Inflammatory macrophage treated with lipopolysaccharide for 1 hour (primary cell): ENCODE measurements at regions not wholly inside any gene's neighbourhood (a gene's known extent, or its start where the extent isn't known, plus 50 kb on each side); places are given as distances from the start of the nearest gene placed in this dataset.
"Not testable (repeated sequence)": the region's sequence is repeated elsewhere in the genome, so short reads cannot be mapped to it uniquely, and the experiment has no call there.

Experiments
- DNase-seq, 2 donors: peaks; one replicate each; pipeline ENCODE4 v3.0.0-alpha.2; 2020 to 2022

DNA sequence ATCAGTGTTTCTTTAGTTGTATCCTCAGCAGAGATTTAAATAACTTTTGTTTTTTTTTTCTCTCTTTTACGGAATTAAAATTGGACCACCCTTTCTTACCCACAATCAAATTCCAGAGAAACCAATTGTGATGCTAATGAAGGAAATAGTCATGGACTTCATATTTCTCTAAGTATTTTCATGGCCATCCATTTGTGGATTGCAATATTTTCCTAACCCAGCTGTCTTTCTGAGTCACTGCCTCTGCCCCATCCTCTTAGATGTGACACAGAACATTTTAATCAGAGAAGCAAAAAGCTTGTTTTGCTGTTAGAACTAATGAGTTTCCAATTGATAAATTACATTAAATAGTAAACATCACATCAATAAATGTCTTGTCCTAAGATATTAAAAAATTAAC is 405.5 kb upstream of the ADGRB3 start:
- no peak for DNase-seq

DNA sequence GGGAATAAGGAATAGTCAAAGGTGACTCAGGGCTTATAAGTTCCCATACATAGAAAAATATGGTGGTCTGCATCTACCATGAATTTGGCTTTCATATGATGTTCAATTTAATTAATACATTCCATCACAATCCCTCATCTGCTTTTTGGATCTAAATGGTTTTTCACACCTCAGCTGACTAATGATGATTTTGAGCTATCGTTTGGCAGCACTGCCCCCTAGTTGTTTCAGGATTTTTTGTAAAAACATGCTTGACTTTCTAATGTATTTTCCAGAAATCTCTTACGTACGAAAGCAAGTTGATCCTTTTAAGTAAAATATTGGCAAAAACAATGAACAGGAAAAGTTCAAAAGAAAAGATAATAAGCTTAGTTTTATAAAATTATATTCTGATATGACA is 408.6 kb upstream of the ADGRB3 start:
- DNase-seq: peak in 1 of 2 donors; percentile 0

DNA sequence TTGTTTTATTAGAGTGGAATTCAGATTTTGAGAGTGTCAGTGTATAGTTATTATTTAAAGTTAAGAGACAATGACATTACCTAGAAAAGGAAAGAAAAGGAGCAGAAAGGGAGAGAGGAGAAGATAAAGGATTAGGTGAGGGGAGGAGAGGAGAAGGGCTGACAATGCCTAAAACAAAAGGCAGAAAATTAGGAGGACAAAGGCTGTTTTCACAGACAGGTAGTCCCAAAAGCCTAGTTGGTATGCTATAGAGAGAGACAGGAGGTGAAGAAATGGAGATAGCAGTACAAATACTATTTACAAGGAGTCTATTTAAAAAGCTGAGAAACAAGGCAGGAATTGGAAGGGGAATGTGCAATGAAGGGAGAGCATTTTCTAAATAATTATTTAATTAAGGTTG is 409.4 kb upstream of the ADGRB3 start:
- no peak for DNase-seq

DNA sequence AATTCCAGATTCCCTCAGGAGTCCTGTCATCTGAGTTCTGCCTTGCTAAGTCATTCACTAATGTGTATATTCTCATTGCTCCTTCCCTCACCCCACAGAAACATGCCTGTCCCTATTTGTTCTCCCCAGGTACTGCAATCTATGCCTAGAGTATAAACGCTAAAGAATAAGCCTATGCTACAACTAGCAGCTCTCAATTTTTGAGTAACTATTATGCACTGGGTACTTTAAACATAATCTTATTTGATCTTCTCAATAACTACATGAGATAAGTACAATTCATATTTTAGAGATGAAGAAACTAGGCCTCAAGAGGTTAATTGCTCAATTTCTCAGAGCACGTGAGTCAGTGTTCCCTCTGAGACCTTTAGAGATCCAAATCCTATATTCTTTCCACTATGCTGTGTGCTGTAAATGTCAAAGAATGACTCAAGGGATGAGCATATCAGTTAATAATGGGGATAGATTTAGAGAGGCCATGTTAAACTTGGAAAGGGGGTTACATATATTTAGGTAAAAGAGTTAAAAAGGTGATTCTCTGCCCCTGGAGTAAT is 423.8 kb upstream of the ADGRB3 start:
- no peak for DNase-seq

DNA sequence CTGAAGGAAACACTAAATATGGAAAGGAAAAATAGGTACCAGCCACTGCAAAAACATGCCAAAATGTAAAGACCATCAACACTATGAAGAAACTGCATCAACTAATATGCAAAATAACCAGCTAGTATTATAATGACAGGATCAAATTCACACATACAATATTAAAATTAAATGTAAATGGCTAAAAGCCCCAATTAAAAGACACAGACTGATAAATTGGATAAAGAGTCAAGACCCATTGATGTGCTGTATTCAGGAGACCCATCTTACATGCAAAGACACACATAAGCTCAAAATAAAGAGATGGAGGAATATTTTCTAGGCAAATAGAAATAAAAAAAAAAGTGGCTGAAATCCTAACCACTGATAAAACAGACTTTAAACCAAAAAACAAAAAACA is 427.5 kb upstream of the ADGRB3 start:
- not testable (repeated sequence) for DNase-seq

DNA sequence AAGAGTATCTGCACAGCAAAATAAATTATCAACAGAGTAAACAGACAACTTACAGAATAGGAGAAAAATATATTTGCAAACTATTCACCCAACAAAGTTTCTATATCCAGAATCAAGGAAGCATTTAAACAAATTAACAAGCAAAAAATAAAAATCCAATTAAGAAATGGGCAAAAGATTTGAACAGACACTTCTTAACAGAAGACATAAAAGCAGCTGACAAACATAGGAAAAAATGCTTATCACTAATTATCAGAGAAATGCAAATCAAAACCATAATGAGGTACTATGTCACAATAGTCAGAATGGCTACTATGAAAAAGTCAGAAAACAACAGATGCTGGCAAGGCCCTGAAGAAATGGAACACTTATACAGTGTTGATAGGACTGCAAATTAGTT is 434.2 kb upstream of the ADGRB3 start:
- DNase-seq: no peak

DNA sequence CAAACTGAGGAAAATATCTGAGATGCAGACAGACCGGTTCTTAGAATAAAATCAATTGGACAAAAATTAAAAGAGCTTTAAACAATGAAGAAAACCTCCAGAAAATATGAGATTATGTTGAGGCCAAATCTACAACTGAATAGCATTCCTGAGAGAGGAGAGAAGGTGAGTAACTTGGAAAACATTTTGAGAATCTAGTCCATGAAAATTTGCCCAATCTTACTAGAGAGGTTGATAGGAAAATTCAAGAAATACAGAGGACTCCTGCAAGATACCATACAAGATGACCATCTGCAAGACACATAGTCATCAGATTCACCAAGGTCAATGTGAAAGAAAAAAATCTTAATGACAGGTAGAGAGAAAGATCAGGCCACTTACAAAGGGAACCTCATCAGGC is 437.7 kb upstream of the ADGRB3 start:
- no peak for DNase-seq

DNA sequence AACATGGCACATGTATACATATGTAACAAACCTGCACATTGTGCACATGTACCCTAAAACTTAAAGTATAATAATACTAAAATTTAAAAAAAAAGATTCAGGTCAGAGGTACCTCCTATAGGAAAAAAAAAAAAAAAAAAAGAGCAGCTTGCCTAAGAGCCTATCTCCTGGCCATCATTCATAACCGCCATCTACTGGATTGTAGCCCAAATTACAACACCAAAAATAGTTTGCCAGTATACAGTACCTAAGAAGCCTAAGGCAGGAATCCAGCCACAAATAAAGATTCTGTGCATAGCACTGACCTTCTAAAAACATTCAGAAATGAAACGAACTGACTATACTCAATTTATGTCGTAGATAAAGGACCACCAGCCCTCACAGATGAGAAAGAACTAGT is 438.4 kb upstream of the ADGRB3 start:
- no peak for DNase-seq

DNA sequence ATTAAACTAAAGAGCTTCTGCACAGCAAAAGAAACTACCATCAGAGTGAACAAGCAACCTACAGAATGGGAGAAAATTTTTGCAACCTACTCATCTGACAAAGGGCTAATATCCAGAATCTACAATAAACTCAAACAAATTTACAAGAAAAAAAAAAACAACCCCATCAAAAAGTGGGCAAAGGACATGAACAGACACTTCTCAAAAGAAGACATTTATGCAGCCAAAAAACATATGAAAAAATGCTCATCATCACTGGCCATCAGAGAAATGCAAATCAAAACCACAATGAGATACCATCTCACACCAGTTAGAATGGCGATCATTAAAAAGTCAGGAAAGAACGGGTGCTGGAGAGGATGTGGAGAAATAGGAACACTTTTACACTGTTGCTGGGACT is 439.3 kb upstream of the ADGRB3 start:
- DNase-seq: not testable (repeated sequence)

DNA sequence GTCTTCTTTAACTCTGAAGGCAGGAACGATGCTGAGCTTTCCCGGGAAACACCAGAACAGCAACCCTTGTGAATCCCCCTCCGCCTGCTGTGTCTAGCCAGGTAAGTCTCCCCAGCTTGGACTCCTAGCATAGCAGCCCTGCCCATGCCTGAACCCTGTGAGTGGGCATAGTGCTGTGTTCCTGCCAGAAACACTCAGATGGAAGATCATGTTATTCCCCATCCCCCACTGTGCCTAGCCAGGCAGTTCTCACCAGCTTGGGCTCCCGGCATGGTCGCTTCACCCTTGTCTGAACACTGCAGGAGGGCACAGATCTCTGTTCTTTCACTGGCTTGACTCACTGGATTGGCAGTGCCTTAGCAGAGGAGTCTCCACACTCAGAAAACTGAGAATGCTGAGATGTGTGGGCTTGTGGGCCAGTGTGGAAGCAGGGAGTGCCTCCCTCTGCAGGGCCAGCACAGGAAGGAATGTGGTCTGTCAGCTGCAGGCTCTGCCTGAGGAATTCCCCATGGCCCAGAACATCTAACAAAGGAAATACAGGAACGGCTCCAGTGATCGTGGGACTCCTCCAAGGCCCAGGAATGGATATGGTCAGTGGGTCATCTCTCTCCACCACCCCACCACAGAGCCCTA is 440.1 kb upstream of the ADGRB3 start:
- DNase-seq: no peak

DNA sequence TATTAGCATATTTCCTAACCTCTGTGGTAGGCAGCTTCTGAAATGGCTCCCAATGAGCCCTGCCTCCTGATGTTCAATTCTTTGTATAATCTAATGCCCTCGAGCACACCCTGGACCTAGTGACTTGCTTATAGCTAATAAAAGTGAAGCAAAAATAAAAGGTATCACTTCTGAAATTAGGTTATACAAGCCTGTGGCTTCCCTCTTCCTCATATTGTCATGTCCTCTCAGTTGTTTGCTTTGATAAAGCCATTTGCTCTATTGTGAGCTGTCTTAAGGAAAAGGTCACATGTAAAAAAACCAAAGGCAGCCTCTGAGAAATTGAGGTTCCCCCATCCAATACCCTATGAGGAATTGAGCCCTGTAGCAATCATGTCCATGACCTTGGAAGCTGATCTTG is 442.1 kb upstream of the ADGRB3 start:
- DNase-seq: no peak

DNA sequence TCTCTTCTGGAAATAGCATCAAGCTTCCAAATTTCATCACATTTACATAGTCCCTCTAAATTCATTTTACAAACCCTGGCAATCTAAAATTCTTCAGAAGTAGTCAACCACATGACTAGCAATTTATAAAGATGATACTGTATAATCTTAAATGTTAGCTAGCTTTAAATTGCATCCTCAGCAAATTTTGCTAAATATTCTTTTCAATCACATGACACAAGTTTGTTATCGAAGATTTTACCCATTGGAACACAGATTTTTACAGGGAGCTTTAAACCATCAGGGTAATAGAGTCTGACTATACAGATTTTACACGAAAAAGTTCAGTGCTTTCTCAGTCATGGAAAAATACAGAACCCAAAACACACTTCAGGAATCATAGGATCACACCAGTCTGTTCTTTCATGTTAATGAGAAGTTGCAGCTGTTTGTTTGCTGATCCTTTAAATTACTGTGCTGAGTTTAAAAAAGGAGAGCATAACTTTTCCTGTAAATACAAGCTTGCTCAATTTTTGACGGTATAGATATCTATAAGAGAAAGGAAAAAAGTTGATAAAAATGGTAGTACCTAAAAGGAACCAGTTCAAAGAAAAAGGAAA is 445.8 kb upstream of the ADGRB3 start:
- DNase-seq: no peak

DNA sequence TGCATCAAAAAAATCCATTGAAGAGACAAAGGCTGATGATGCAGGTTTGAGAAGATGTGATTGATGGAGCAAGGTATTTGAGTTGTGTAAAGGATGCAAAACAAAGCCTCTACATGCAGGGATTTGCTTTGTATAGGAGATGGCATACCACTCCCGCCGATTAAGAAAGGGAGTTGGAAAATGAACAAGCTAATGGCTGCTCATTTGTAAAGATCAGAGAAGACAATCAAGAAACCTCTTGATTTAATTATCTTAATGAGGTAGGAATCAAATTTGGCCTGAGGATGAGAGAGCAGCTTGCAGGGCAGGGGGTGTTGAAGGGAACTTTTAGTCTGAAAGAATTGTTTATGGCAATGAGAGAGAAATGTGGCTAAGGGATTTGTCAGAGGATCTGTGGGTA is 448.2 kb upstream of the ADGRB3 start:
- DNase-seq: no peak

DNA sequence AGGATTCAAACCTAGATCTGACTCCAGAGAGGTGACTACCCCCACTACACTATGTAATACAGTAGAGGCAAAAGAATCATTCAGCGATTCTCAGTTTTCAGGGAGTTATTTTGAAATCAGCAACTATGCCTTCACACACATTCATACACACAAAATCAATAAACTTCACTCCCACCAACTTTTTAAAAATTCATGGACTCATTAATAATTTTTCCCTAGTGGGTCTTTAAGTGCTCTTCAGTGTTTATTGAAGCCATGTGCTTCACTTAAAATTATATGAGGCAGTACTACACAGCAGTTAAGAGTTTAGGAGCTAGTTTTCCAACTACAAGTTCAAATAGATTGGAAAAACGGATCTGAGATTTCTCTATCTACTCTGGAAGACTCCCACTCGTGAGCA is 452.7 kb upstream of the ADGRB3 start:
- no peak for DNase-seq

DNA sequence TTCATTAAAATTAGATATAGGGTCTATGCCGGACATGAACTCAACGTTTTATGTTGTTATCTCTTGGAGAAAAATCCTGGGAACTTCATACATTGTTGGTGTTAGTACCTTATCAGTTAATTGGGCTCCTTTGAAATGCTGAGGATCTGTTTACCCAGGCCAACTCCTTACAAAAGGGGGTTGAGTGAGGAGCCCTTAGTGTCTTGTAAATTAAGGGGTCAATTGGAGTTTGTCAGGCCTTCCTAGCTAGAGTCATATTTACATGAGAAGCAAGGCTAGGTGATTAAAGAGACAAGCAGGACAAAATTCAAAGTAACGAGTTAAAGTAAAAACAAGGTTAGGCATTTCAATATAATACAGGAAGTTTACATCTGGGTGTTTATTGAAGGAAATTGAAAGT is 454.1 kb upstream of the ADGRB3 start:
- not testable (repeated sequence) for DNase-seq

DNA sequence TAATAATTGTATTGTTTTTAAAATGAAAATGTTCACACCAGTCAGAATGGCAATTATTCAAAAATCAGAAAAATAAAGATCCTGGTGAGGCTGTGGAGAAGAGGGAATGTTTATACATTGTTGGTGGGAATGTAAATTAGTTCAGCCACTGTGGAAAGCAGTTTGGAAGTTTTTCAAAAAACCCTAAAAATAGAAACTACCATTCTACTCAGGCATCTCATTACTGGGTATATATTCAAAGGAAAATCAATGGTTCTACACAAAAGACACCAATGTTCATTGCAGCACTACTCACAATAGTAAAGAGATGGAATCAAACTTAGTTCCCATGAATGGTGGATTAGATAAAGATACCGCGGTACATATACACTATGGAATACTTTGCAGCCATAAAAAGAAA is 461.5 kb upstream of the ADGRB3 start:
- DNase-seq: no peak

DNA sequence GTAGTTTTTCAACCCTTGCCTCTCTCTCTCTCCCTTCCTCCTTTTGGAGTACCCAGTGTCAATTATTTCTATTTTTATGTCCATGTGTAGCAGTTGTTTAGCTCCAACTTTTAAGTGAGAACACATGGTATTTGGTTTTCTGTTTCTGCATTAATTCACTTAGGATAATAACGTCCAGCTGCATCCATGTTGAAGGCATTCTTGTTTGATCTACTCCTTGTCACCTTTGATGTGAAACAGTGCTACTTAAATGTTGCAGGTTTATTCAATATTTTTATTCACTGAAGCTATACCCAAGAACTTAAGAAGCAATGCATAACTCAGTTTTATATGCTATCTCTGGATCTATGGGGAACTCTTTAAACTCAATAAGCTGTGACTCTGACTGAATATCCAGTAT is 465.2 kb upstream of the ADGRB3 start:
- no peak for DNase-seq

DNA sequence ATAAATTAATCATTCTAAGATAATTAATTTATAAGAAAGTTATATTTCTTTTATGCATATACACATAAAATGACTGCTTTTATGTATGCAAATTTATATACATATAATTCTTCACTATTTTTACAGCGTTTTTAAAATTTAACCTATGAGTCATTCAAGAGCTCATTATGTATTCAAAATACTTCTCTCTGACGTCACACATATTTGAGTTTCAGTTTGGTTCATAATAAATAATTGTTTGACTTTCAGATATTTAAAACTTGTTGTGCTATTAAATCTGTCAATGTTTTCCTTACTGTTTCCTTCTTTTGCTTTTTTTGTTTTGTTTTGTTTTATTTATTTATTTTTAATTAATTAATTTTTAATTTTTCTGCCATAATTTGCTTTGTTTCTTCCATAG is 467.5 kb upstream of the ADGRB3 start:
- no peak for DNase-seq

DNA sequence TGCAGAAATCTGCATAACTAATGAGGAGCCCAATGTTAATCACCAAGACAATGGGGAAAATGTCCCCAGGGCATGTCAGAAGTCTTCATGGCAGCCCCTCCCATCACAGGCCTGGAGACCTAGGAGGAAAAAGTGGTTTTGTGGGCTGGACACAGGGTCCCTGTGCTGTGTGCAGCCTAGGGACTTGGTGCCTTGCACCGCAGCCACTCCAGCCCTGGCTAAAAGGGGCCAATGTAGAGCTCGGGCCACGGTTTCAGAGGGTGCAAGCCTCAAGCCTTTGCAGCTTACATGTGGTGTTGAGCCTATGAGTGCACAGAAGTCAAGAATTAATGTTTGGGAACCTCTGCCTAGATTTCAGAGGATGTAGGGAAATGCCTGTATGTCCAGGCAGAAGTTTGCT is 474.3 kb upstream of the ADGRB3 start:
- not testable (repeated sequence) for DNase-seq

DNA sequence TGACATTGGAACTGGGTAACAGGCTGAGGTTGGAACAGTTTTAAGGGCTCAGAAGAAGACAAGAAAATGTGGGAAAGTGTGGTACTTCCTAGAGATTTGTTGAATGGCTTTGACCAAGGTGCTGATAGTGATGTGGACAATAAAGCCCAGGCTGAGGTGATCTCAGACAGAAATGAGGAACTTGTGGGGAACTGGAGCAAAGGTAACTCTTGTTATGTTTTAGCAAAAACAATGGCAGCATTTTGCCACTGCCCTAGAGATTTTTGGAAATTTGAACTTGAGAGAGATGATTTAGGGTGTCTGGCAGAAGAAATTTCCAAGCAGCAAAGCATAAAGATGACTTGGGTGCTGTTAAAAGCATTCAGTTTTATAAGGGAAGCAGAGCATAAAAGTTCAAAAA is 474.7 kb upstream of the ADGRB3 start:
- no peak for DNase-seq

DNA sequence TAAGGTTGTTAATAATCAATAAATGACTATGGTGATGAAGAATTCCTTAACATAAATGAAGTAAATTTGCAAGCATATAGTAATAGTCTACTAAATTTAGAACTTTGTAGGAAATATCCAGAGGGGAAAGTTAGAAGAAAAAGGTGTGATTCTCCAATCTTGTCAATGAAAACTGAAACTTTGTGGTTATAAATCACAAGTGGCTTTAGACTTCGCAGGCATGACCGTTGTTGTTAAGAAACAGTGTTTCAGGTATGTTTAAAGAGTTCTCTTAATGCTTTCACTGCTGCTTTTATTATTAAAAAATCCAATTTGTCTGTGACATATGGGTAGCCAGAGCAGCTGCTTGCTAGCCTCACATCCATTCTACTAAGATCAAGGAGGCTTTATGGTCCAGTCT is 475.6 kb upstream of the ADGRB3 start:
- DNase-seq: no peak

DNA sequence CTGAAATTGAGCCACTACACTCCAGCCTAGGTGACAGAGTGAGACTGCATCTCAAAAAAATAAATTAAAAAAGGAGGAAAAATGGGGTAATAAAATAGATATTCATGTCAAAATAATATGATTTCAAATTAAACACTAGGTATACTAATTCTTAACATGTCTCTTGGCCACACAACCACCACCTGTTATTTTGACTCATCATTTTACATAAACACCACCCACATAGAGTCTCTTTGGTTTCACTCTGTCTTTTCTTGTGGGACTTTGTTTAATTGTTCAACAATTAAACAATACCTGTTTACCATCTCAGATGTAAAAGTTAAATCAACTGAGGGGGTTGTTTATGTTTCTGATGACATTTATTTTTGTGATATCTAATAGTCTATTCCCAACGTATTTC is 476.8 kb upstream of the ADGRB3 start:
- DNase-seq: no peak

DNA sequence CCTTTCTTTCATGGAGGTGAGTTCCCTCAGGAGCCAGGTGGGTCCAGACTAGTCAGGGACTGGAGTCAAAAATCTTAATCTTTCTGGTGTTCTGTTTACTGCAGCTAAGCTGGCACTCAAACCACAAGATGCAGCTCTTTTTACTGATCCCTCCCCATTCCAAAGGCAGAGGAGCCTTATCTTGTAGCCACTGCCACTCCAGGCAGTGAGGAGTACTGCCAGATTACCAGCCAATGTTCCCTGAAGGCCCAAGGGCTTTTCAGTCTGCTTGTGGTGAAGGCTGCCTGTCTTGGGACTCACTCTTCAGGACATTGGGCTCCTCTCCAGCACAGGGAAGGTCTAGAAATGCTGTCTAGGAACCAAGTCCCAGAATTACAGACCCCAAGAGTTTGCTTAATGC is 490.4 kb upstream of the ADGRB3 start:
- no peak for DNase-seq

DNA sequence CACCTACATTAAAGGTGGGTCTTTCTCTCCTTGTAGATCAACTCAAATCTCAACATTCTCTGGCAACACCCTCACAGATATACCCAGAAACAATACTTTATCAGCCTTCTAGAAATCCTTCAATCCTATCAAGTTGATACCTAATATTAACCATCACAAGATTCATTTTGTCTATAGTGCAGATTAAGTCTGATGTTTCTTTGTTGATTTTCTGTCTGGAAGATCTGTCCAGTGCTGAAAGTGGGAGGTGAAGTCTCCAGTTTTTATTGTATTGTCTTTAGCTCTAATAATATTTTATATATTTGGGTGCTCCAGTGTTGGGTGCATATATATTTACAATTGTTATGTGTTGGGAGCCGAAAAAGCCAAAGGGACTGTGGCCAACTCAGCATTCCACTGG is 493.9 kb upstream of the ADGRB3 start:
- no peak for DNase-seq

DNA sequence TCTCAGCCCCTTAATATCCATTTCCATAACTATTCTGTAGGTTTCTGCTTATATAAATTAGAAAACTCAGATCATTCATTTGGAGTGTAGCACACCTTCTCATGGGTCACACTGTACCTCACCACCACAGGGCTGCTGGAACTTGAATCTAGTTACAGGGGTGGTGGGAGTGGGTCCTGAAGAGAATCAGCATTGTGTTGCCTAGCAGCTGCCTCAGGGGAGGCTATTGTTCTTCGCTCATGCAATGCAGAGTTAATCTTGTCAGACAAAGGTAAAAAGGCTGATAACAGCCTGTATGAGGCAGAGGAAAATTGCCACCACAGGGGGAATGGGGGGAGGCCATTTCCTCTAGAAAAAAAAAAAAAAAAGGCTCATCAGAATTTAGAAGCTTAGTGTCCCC is 496.0 kb upstream of the ADGRB3 start:
- DNase-seq: no peak
